ENCODE measurements at regions not wholly inside any gene's neighbourhood (a gene's known extent, or its start where the extent isn't known, plus 50 kb on each side); places are given as distances from the start of the nearest gene placed in this dataset.
"Not testable (repeated sequence)": the region's sequence is repeated elsewhere in the genome, so short reads cannot be mapped to it uniquely, and the experiment has no call there.

- DNase-seq (ENCODE audit: low read depth in 2 of 2): not testable (repeated sequence)
Observed at GRCh38 chr3:195974281-195974680, 65.9 kb upstream of the TNK2 start.

GRCh38 chr3:195970873-195971272 is 62.5 kb upstream of the TNK2 start:
- DNase-seq (ENCODE audit: low read depth in 2 of 2): not testable (repeated sequence)

GRCh38 chr3:195969838-195970776 is 61.8 kb upstream of the TNK2 start:
- DNase-seq (ENCODE audit: low read depth in 2 of 2): not testable (repeated sequence)

- DNase-seq (ENCODE audit: low read depth in 2 of 2): not testable (repeated sequence)
Observed at GRCh38 chr3:195969341-195969740, 61.0 kb upstream of the TNK2 start.

DNA sequence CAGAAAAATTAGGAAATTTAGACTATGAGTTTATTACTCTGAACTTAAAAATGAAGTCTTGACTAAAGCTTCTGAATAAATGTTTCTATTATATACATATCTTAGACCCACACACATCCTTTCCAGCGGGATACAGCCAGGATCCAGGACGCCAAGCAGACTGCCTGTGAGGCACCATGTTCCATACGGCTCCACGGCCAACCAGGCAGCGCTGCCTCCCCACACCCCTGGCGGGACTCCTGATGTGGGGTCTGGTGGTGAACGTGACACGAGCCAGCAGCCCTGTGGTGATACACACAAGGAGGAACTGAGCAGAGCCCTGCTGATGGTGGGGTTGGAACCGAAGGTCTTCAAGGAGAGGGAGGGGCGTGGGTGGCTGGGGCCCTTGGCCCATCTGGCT is 59.8 kb upstream of the TNK2 start:
- not testable (repeated sequence) for DNase-seq (ENCODE audit: low read depth in 2 of 2)

DNA sequence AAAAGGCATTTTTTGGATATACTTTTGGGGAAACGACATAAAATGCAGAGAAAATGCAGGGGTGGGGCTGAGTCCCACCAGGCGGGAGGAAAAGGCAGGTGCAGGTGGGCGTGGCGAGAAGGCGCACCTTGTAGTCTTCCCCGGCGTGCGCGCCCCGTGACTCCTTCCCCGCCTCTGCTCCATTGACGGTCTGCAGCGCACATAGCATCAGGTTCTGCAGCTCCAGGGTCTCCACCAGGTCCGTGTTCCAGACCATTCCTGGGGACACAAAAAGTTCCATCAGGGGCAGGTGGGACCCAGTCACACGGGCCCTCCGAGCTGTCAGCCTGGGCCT is 59.0 kb upstream of the TNK2 start:
- DNase-seq (ENCODE audit: low read depth in 2 of 2): not testable (repeated sequence)

- not testable (repeated sequence) for DNase-seq (ENCODE audit: low read depth in 2 of 2)
Observed at GRCh38 chr3:195966563-195967386, 58.4 kb upstream of the TNK2 start.

DNA sequence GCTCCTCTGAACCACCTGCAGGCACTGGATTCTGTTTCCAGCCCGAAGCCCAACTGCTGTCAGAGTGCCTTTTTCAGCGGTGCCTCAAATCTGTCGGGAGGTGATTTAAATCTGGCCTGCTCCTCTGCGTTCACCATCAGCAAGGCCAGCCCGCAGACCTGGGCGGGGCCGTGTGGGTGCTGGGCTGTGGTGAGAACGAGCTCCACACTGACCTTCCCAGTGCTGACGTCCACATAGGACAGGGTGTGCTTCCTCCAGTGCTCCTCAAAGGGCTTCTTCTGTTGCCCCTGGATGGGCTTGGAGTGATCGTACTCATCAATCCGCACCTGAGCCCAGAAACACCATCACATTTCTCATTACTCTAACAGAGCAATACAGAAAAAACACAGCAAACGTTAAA is 56.9 kb upstream of the TNK2 start:
- not testable (repeated sequence) for DNase-seq (ENCODE audit: low read depth in 2 of 2)

GRCh38 chr3:195964318-195965107 is 56.2 kb upstream of the TNK2 start:
- DNase-seq (ENCODE audit: low read depth in 2 of 2): not testable (repeated sequence)

GRCh38 chr3:195962222-195962621 is 53.9 kb upstream of the TNK2 start:
- not testable (repeated sequence) for DNase-seq (ENCODE audit: low read depth in 2 of 2)

GRCh38 chr3:195960971-195961775 is 52.8 kb upstream of the TNK2 start:
- peak in 1 of 2 donors; percentile 45 for DNase-seq (ENCODE audit: low read depth in 2 of 2)

GRCh38 chr3:195960164-195960563 is 51.8 kb upstream of the TNK2 start:
- DNase-seq (ENCODE audit: low read depth in 2 of 2): not testable (repeated sequence)

GRCh38 chr3:195959367-195960157 is 51.2 kb upstream of the TNK2 start:
- peak in 1 of 2 donors; percentile 65 for DNase-seq (ENCODE audit: low read depth in 2 of 2)

DNA sequence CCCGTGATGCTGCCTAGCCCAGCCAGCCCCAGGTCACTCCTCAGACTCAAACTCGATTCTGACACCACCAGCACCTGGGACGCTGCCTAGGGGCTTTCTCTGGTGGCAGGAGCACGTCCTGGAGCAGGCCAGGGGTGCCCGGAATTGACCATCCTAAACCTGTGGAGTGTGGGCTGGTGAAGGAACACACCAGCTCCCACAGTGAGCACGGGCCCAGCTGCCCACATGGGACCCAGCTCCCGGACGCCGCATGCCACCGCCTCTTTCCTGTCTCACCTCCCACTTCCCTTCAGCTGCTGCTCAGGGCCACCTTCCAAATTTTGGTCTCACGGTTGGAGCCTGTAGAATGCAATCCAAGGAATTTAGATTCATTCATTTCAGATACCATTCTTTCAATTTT is 50.4 kb upstream of the TNK2 start:
- DNase-seq (ENCODE audit: low read depth in 2 of 2): peak in 1 of 2 donors; percentile 47

Data from lung microvascular endothelial cell (primary cell).